ENCODE measurements at regions not wholly inside any gene's neighbourhood (a gene's known extent, or its start where the extent isn't known, plus 50 kb on each side); places are given as distances from the start of the nearest gene placed in this dataset.

GRCh38 chr6:15081447-15081846 lies 164.4 kb upstream of the JARID2 start:
- Histone ChIP-seq H3K36me3 (ENCODE audit: control insufficient read depth in 1 of 2, insufficient read depth in 2 of 2, low read length in 2 of 2) (no peaks in the 10 kb centered on the region), H3K27ac (ENCODE audit: low read depth, low read length) (no peak overlapping the region), H2AFZ (ENCODE audit: low read depth, low read length, poor library complexity, severe bottlenecking) (no peak overlapping the region), H3K4me3 (replicated peaks in 1 of 2; ENCODE audit: low read depth in 1 of 2, low read length in 2 of 2) (no peak overlapping the region), H3K9ac (ENCODE audit: low read length) (no peak overlapping the region), H3K27me3 (ENCODE audit: insufficient read depth, low read length) (no peaks in the 10 kb centered on the region), H3K9me2 (ENCODE audit: insufficient read depth) (no peaks in the 10 kb centered on the region), H3K79me2 (ENCODE audit: insufficient read depth, low read length) (no peaks in the 10 kb centered on the region), H3K9me3 (ENCODE audit: control insufficient read depth in 1 of 2, insufficient read depth in 1 of 2, low read depth in 1 of 2, low read length in 2 of 2) (no peaks in the 10 kb centered on the region), H4K20me1 (ENCODE audit: insufficient read depth) (no peaks in the 10 kb centered on the region), H3K4me2 (ENCODE audit: low read length) (no peak overlapping the region), H3K4me1 (ENCODE audit: control insufficient read depth in 1 of 2, insufficient read depth in 2 of 2, low read length in 2 of 2) (no peaks in the 10 kb centered on the region)
- BruUV-seq (replicated peaks): no TSS peak
- CTCF ChIA-PET: no interaction called here
- POLR2A ChIA-PET: no interaction called here
- no peak for ATAC-seq
- intact Hi-C loops (cut with micrococcal nuclease): no loop called here
- RAD21 ChIA-PET (ENCODE audit: low non-redundant PET in 1 of 2, low total read pairs in 2 of 2, uncharacterized antibody in 2 of 2, unreplicated experiment in 2 of 2): no interaction called here
- no peak for TF ChIP-seq MAX (IDR thresholded peaks at IDR 0.05)
- no peak for TF ChIP-seq CEBPB (IDR thresholded peaks at IDR 0.05; ENCODE audit: low read depth)
- TF ChIP-seq ZNF274 (IDR thresholded peaks at IDR 0.05; ENCODE audit: low read depth, low read length): no peak
- no peak for TF ChIP-seq TCF7L2 (IDR thresholded peaks at IDR 0.05; ENCODE audit: borderline replicate concordance, extremely low read depth, insufficient read depth, insufficient read length)
- no peak for TF ChIP-seq ATF3 (IDR thresholded peaks at IDR 0.05)
- TF ChIP-seq EZH2 (IDR thresholded peaks at IDR 0.05): no peak
- no peak for TF ChIP-seq POLR2A (IDR thresholded peaks at IDR 0.05; ENCODE audit: borderline replicate concordance, extremely low read depth, insufficient read depth, insufficient read length)
- TF ChIP-seq RAD21 (IDR thresholded peaks at IDR 0.05; ENCODE audit: low read depth): no peak
- DNase-seq (ENCODE audit: low read depth, low spot score): no peak

GRCh38 chr6:15082708-15083107 lies 163.2 kb upstream of the JARID2 start:
- ChIA-PET RAD21 (ENCODE audit: low non-redundant PET in 1 of 2, low total read pairs in 2 of 2, uncharacterized antibody in 2 of 2, unreplicated experiment in 2 of 2) (no interaction called here), CTCF (no interaction called here), POLR2A (no interaction called here)
- Histone ChIP-seq H3K36me3 (ENCODE audit: control insufficient read depth in 1 of 2, insufficient read depth in 2 of 2, low read length in 2 of 2) (no peaks in the 10 kb centered on the region), H2AFZ (ENCODE audit: low read depth, low read length, poor library complexity, severe bottlenecking) (no peak overlapping the region), H3K27me3 (ENCODE audit: insufficient read depth, low read length) (no peaks in the 10 kb centered on the region), H3K27ac (ENCODE audit: low read depth, low read length) (no peak overlapping the region), H3K9me2 (ENCODE audit: insufficient read depth) (no peaks in the 10 kb centered on the region), H4K20me1 (ENCODE audit: insufficient read depth) (no peaks in the 10 kb centered on the region), H3K79me2 (ENCODE audit: insufficient read depth, low read length) (no peaks in the 10 kb centered on the region), H3K4me2 (ENCODE audit: low read length) (no peak overlapping the region), H3K9ac (ENCODE audit: low read length) (no peak overlapping the region), H3K4me3 (replicated peaks in 1 of 2; ENCODE audit: low read depth in 1 of 2, low read length in 2 of 2) (no peak overlapping the region), H3K9me3 (ENCODE audit: control insufficient read depth in 1 of 2, insufficient read depth in 1 of 2, low read depth in 1 of 2, low read length in 2 of 2) (no peaks in the 10 kb centered on the region), H3K4me1 (ENCODE audit: control insufficient read depth in 1 of 2, insufficient read depth in 2 of 2, low read length in 2 of 2) (no peaks in the 10 kb centered on the region)
- ATAC-seq (no peak), DNase-seq (ENCODE audit: low read depth, low spot score) (no peak)
- no TSS peak for BruUV-seq (replicated peaks)
- TF ChIP-seq ZFX (IDR thresholded peaks at IDR 0.05): no peak
- TF ChIP-seq FOSL1 (IDR thresholded peaks at IDR 0.05; ENCODE audit: low read depth): no peak
- TF ChIP-seq POLR2A (IDR thresholded peaks at IDR 0.05; ENCODE audit: borderline replicate concordance, extremely low read depth, insufficient read depth, insufficient read length): no peak
- TF ChIP-seq EZH2phosphoT487 (IDR thresholded peaks at IDR 0.05; ENCODE audit: borderline replicate concordance): no peak
- no peak for TF ChIP-seq SIN3A (IDR thresholded peaks at IDR 0.05; ENCODE audit: low read depth)
- TF ChIP-seq JUND (IDR thresholded peaks at IDR 0.05): no peak
- no peak for TF ChIP-seq CEBPB (IDR thresholded peaks at IDR 0.05; ENCODE audit: low read depth)
- no peak for TF ChIP-seq EGR1 (IDR thresholded peaks at IDR 0.05; ENCODE audit: low read depth)
- TF ChIP-seq ATF3 (IDR thresholded peaks at IDR 0.05): no peak
- no peak for TF ChIP-seq ZBTB33 (IDR thresholded peaks at IDR 0.05; ENCODE audit: extremely low read depth, insufficient replicate concordance, low read length)
- TF ChIP-seq TCF7L2 (IDR thresholded peaks at IDR 0.05; ENCODE audit: borderline replicate concordance, extremely low read depth, insufficient read depth, insufficient read length): no peak
- TF ChIP-seq POLR2AphosphoS5 (IDR thresholded peaks at IDR 0.05; ENCODE audit: low read depth, low read length): no peak
- no peak for TF ChIP-seq EZH2 (IDR thresholded peaks at IDR 0.05)
- no peak for TF ChIP-seq YY1 (IDR thresholded peaks at IDR 0.05; ENCODE audit: extremely low read depth, insufficient replicate concordance, low read depth, low read length)
- intact Hi-C loops (cut with micrococcal nuclease): no loop called here

All from HCT116 (cell line).